ENCODE measurements at regions not wholly inside any gene's neighbourhood (a gene's known extent, or its start where the extent isn't known, plus 50 kb on each side); places are given as distances from the start of the nearest gene placed in this dataset.

DNA sequence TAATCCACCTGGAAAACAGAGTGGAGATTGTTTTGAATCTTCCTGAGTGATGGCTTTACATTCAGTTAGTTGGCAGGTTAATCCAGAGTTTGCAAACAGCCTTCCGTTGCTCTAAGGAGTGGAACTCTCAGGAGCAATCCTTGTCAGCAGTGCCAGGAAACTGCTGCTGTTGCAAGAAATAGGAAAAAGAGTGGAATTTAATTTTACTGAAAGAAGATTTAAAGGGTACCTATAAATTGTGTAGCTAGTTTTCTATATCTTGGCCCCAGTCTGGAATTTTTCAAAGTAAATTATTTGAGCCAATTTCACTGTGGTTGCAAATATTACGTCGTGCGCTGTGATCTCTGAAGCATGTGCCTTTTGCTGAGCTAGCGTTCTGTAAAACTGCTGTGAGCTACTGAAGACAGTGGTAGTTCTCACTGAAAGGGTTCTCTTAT, 55.5 kb upstream of the SLC5A12 start:
- TF ChIP-seq, protein P1, sequence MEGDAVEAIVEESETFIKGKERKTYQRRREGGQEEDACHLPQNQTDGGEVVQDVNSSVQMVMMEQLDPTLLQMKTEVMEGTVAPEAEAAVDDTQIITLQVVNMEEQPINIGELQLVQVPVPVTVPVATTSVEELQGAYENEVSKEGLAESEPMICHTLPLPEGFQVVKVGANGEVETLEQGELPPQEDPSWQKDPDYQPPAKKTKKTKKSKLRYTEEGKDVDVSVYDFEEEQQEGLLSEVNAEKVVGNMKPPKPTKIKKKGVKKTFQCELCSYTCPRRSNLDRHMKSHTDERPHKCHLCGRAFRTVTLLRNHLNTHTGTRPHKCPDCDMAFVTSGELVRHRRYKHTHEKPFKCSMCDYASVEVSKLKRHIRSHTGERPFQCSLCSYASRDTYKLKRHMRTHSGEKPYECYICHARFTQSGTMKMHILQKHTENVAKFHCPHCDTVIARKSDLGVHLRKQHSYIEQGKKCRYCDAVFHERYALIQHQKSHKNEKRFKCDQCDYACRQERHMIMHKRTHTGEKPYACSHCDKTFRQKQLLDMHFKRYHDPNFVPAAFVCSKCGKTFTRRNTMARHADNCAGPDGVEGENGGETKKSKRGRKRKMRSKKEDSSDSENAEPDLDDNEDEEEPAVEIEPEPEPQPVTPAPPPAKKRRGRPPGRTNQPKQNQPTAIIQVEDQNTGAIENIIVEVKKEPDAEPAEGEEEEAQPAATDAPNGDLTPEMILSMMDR (IDR thresholded peaks at IDR 0.05; ENCODE audit: low read depth, low read length), result no peak
- DNase-seq, result no peak
- no peak overlapping the region for H3K4me3 ChIP-seq (ENCODE audit: low read depth, low read length)

DNA sequence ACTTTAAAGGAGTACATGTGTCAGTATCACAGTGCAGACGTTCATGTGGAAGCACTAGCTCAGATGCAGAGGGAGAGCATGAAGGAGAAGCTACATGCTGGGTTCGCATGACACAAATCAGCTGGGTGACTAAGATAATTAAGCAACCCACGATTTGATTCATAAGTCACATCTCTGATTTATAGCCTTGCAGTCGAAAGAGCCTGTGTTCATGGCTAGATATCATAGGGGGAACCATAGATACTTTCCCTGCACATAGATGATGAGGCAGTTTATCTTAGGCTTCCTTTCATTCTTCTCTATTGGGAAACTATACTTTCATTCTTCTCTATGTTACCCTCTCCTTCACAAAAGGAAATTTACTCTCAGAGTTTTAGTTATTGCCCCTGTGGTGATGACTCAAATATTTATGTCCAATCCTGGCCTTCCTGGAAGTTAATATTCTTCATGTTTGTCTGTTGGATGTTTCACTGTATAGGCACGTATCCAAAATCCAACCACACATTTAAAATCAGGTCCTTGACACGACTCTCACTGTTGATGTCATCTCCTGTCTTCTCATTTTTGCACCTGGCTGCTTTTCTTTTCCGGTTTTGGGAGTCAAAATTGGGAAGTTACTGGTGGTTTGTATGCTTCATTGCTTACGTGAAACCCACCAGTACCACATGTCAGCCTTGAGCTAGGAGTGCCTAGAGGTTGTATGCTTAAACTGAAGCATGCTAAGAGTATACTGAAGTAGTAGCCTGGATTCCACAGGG, 56.3 kb upstream of the SLC5A12 start:
- DNase-seq, result no peak
- no peak overlapping the region for H3K4me3 ChIP-seq (ENCODE audit: low read depth, low read length)
- TF ChIP-seq, protein P1 (IDR thresholded peaks at IDR 0.05; ENCODE audit: low read depth, low read length), result no peak
- no peaks in the 10 kb centered on the region for H3K36me3 ChIP-seq
- H3K9me3 ChIP-seq, result no peaks in the 10 kb centered on the region
- no peaks in the 10 kb centered on the region for H3K27me3 ChIP-seq
- H3K4me1 ChIP-seq, result no peaks in the 10 kb centered on the region

More for the DNA sequence above, 55.5 kb upstream of the SLC5A12 start:
- no peaks in the 10 kb centered on the region for H3K4me1 ChIP-seq
- H3K9me3 ChIP-seq, result no peaks in the 10 kb centered on the region
- no peaks in the 10 kb centered on the region for H3K36me3 ChIP-seq
- no peaks in the 10 kb centered on the region for H3K27me3 ChIP-seq

DNA sequence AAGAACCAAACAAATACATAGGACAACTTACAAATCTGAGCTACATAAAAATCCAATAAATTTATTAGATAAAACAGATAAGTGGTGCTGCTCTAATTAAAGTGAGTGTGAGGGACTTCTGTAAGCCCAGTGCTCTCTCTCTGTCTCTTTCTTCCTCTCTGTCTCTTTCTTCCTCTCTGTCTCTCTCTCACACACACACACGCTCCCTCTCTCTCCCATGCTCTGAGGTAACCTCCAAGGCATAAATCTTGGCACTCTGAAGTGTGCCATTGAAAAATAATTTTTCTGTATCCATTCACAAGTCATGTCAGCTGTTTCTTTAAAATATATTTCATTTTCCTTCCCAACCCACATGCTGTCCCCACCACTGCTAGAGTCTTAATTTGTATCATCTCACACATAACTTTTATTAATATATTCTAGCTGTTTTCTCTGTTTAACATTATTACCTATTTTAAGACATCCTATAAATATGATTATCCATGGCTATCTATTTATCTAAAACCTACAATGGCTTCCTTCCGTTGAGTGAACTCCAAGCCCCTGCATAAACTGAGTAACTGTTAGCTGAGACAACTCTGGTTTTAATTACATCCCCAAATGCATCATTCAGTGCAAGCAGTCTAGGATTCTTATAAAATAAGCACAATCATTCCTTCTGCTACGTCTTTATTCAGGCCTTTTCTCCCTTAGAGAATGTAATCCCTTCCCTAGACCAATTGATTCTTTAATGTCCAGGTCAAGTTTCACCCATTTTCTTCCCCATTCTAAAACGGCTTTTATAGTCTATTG, 57.4 kb upstream of the SLC5A12 start:
- Histone ChIP-seq H3K27me3 (no peaks in the 10 kb centered on the region), H3K36me3 (no peaks in the 10 kb centered on the region), H3K4me3 (ENCODE audit: low read depth, low read length) (no peak overlapping the region), H3K4me1 (no peaks in the 10 kb centered on the region), H3K9me3 (no peaks in the 10 kb centered on the region)
- TF ChIP-seq, protein P1 (IDR thresholded peaks at IDR 0.05; ENCODE audit: low read depth, low read length), result no peak
- DNase-seq, result no peak

DNA sequence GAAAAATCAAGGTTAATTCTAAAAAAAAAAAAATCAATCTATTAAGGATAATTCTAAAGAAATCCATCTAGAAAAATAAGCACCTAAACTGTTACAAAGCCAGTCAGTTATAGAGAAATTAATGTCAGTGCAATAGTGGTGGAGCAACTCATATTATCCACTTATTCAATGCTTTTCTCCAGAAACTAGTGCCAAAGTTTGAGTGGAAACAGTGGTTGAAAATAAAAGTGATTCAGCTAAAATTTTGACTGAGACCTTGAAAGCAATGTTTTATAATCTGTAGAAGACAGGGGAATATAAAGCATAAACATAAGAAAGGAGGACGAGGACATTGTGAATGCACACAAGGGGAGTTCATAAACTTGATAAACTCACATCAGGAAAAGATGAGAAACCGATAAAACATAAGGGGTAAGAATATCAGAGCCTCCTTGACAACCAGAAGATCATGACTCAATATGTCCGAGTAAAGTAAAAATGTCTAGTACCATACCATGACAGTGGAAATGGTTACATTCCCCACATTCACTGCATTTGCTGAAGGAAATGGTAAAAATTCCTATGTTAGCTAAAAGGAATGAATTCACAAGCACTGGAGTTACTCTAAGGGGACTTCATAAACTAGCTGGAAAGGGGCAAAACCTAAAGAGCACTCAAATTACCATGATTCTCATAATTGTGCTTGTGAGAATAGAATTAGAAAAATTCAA, 58.7 kb upstream of the SLC5A12 start:
- TF ChIP-seq, protein P1 (IDR thresholded peaks at IDR 0.05; ENCODE audit: low read depth, low read length), result no peak
- Histone ChIP-seq H3K9me3 (no peaks in the 10 kb centered on the region), H3K4me1 (no peaks in the 10 kb centered on the region), H3K27me3 (no peaks in the 10 kb centered on the region), H3K4me3 (ENCODE audit: low read depth, low read length) (no peak overlapping the region), H3K36me3 (no peaks in the 10 kb centered on the region)
- DNase-seq, result no peak

DNA sequence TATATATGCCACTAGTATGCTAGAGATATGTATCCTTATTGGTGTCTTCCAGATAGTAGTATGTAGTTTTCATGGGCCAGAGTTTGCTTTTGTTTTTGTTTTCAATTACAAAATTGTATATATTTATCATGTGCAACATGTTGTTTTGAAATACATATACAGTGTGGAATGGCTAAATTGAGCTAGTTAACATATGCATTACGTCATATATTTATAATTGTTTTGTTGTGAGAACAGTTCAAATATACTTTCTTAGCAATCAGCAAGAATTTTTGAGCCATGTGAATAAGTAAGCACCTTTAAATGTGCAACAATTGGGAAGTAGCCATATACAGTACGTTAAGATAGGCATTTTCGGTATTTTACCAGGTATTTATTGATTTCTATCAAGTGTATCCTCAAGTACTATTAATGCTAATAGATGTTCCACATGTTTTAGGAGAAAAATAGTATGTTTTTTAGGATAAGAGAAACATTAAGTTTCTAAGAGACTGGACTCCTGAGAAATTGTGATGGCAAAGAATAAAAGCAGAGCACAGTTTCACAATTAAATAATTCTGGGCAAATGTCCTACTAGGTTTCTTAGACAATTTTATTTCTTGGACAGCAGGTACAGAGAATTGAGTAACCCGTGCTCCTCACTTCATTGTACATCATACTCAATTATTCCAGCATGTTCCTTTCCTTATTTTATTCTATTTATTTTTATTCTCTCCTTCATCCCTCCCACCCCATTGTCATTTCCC, 60.5 kb upstream of the SLC5A12 start:
- no peaks in the 10 kb centered on the region for H3K27me3 ChIP-seq
- H3K36me3 ChIP-seq, result no peaks in the 10 kb centered on the region

More for the DNA sequence above, 60.5 kb upstream of the SLC5A12 start:
- no peak for DNase-seq
- TF ChIP-seq, protein P1 (IDR thresholded peaks at IDR 0.05; ENCODE audit: low read depth, low read length), result no peak
- H3K4me3 ChIP-seq (ENCODE audit: low read depth, low read length), result no peak overlapping the region
- H3K4me1 ChIP-seq, result no peaks in the 10 kb centered on the region
- H3K9me3 ChIP-seq, result no peaks in the 10 kb centered on the region
